Epidermal melanocyte (primary cell): ENCODE measurements at regions not wholly inside any gene's neighbourhood (a gene's known extent, or its start where the extent isn't known, plus 50 kb on each side); places are given as distances from the start of the nearest gene placed in this dataset.
"Not testable (repeated sequence)": the region's sequence is repeated elsewhere in the genome, so short reads cannot be mapped to it uniquely, and the experiment has no call there.

ENCODE experiments used
- DNase-seq: peaks from one replicate; pipeline ENCODE4 v3.0.0; 2011; ENCODE audit warnings: low spot score; ENCODE audit not compliant: insufficient read length

DNA sequence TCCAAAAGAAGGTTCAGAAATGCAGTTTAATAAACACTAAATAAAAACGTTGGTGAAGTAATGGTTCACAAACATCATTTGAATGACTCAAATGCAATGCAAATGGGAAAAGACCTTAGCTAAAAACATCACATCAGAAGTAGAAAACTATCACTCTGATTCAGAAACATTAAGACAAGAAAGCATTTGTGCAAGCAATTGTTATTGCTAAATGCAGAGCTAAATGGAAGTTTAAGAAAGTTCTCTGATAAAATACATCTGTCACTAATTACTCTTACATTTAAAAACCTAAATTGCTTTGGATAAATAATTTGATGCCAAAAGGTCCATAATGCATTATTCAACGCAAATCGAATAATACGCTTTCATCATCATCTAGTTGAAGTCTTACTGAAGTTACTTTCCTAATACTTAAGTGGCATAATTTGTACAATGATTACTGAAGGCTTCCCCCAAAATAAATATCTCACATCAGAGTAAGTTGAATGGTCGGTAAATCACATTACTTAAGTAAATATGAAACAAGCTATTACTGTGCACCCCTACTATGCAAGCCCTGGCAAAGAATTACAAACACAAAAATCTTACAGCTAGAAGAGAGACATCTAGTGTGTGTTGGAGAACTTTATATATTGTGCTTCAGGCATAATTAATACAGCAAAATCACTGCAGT is 105.7 kb upstream of the KCTD1 start:
- DNase-seq, result no peak

DNA sequence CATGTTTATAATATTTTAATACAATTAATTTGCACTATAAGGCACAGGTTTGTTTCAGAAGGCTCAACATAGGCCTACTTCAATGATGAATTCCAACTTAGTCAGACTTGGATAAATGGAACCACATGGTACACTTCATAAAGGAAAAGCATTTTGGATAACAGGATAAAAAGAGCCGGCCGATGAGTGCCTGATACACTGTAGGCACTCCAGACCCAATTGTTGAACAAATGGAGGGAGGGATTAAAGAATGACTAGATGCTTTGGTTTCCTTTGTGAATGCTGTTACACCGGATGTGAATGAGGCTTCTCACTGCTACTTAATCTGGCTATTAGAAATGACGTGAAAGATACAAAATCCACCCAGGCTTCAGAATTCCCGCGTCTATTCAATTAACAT is 104.1 kb upstream of the KCTD1 start:
- no peak for DNase-seq

DNA sequence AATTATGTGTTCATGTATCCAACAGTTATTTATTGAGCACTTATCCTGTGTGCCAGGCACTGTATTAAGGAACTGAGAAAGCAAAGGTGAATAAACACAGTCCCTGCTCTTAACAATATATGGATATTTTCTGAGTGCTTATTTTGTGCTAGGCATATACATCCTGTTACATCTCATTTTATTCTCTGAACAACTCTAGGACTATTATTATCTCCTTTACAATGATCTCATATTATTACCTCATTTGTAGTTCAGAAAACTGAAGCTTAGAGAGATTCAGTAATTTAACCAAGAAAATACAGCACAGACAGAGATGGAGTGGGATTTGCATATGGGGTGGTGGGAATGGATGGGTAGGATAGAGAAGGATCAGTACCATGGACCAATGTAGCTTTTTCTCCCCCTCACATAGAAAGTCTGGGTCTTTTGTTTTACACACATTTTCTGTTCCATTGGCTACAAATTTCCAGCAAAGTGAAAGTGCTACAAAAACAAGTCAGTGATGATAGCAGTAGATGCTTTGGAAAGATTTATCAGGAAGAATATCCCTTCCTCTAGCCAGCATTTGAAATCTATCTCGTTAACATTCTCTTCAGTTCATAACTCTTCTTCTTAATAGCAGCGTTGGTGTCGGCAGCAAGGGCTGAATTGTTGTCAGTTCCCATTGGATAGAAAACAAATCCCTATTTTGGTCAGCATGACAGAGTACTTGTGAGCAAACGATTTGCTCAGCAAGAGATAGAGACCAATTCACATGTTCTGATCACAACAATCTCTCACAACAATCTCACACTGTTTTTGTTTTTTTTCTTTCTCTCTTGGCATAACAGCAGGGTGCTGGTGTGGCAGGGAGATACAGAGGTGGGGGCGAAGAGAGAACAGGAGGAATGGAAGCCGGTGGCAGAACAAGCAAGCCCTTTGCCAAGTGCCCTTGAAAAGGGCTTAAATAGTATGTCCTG is 102.2 kb upstream of the KCTD1 start:
- DNase-seq, result no peak

DNA sequence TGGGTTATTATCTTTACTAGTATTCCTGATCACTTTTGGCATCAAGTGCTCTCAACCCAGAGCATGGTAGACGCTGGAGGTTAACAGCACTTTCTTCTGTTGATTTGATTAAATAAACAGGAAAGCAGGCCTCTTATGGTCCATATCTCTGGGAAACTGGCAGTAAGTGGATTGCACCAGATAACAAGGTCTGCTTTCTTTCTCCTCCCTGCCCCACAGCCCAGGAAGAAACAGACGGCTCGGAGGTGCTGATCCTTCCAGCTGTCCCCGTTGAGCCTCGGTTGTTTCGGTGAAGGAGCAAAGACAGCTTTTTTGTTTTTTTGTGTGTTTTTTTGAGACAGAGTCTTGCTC is 100.8 kb upstream of the KCTD1 start:
- DNase-seq, result no peak

DNA sequence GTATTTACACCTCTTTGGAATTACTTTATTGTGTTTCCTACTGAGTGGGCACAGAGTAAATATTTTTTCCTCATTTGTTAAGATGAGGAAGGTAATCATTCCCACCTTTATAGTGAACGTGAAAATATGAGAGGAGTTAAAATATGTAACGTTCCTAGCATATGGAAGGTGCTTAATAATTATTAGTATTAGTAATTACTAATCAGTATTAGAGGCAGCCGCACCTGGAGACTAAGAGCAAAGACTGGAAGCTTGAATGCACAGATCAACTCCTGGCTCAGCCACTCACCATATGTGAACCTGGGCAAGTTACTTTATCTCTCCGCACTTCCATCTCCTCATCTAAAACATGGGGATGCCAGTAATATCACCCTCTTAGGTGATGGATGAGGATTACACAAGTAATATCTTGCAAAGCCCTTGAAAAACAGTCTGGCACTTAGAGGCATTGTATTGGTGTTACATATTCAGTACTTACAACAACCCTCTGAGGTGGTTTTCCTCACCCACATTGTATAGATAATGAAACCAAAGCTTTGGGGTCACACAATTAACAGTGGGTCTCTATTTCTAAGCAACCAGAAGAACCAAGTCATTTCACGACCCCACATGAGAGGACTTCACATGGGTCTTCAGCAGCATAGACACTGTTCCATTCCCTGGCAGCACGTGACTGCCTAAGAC is 100.3 kb upstream of the KCTD1 start:
- DNase-seq, result no peak

DNA sequence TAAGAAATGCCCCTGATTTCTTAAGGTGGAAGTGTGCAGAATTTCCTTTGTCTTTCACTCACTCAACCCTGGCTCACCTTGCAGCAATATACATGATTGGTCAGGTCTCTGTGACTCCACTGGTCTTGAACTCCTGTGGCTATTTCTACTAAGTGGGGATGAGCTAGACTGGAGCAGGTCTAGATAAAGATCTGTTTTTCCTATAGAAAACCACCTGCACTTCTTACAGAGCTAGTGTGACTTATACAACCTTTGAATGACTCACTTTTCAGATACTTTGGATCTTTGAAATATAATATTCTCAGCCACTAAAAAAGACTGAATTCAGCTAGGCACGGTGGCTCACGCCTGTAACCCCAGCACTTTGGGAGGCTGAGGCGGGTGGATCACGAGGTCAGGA is 98.5 kb upstream of the KCTD1 start:
- no peak for DNase-seq

DNA sequence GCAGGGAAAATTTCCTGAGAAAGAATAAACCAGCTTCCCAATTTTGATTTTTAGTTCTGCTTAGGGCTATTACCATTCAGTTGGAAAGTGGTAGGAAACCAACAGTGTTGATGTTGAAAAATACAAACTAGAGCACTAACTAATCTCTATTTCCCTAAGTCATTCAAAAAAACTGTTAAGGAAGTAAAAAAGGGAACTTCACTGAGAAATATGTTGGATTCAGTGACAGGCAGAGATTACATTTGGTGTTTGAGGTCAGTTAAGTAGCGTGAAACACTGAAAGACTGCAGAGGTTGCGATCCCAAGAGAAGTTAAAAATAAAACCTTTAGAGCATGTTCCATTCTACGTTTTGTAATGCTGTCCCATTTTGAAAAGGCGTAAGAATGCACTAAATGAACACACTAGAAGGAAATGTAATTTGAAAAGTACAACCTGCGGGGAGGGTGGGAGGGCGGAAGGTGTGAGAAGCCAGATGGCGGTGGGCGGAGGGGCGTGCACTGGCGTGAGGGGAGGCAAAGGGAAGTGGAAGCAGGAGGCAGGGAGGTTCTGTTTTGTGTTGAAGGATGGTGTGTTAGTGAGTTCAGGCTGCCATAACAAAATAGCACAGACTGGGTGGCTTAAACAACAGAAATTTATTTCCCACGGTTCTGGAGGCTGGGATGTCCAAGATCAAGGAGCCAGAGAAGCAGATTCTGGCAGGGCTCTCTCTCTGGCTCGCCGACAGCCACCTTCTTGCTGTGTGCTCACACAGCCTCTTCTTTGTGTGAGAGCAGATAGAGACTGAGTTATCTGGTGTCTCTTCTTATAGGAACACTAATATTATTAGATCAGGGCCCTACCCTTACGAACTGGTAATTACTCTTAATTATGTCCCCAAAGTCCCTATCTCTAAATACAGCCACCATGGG is 94.3 kb upstream of the KCTD1 start:
- DNase-seq, result no peak

DNA sequence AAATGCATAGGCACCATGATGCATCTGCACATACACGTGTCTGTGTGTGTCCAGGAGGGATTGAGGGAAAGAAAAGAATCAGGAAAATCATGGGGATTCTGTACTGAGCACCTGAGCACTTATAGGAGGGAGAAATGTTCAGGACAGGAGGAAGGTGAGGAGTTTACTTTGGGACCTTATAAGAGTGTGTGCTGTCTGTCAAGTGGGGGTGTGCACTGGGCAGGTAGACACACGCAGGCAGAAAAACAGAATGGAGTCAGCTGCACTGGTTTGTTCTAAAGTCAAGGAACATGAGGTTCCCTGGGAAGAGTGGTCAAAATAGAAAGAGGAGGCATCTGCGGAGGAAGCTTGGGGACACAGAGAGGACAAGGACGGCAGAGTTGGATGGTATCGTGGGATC is 92.2 kb upstream of the KCTD1 start:
- no peak for DNase-seq

DNA sequence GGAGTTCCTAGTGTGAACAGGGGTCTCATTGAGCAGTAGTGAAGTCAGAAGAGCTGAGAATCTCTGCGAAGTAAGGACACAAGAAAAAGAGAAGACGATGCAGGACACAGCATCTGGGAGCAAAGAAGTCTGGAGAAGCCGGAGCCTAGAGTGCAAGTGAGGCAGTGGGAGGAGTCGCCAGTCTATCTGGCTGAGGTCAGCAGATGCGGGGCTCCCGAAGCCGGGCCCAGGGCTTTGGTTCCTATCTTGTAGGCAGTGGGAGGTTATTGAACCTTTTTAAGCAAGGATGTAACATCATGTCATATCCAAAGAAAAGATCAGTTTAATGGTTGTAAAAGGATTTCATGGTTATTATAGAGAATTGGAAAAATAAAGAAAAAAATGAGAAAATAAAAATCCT is 90.8 kb upstream of the KCTD1 start:
- DNase-seq, result no peak

DNA sequence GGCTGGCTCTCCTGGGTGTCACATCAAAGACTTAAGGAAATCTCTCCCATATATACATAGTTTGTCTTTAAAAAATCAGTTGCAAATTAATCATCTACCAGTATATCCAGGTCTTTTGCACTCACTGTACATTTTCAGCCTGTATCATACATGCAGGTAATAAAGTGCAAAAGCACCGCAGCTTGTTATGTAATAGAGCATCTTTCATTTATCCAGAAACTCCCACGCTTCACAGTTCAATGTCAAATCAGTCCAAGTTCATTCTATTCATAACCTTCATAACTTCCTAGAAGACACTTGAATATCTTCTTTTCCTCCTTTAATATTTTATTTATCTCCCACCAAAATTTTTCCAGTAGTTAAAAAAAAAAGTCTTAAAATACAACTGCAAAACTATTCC is 89.6 kb upstream of the KCTD1 start:
- no peak for DNase-seq

DNA sequence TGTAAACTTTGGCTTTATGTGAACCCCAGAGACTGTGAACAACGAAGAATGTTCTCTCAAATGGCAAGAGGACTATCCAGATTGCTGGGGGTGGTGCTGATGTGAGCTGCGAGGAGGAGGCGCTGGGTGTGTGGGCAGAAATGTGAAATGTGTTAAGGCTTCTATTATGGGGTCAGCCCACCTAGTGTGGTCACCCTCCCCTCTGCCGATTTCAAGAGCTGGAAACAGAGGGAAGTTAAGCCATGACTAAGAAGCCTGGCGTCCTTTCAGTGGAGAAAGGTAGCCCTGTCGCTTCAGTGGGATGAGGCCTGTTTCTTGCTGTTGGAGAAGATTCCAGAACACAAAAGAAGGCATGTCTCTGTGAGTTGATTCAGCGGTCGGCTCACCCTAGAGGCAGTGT is 89.0 kb upstream of the KCTD1 start:
- DNase-seq, result no peak

DNA sequence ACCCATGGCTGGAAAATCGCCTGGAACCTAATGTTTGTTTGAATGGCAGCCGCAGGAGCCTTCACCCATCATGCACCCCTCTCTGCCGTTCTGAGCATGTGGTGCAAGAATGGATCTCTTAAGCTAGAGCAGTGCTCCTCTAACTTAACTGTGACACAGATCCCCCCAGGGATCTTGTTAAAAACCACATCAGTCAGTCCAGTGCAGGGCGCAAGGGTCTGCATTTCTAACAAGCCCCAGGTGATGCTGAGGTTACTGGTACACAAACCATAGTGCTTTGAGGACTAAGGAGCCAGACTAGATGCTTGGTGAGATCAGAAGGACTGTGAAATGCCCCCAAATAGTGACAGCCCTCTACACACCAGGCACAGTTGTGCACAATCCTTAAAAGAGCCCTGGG is 87.1 kb upstream of the KCTD1 start:
- DNase-seq, result no peak

DNA sequence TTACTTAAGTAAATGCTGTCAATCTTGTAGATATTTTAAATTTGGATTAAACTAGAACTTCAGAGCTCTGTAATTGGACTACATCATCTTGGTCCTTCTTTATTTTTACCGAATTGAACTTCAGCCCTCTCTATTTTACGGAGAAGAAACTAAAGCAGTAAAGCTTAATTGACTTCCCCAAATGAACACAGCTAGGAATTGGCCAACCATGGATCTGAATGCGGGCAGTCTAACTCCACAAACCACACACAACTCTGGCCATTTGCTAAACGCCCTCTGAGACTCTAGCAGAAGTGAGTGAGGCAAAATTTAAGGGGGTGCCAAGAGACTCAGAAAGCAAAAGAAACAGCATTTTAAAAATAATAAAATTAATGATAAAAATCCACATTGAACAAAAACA is 86.3 kb upstream of the KCTD1 start:
- no peak for DNase-seq

DNA sequence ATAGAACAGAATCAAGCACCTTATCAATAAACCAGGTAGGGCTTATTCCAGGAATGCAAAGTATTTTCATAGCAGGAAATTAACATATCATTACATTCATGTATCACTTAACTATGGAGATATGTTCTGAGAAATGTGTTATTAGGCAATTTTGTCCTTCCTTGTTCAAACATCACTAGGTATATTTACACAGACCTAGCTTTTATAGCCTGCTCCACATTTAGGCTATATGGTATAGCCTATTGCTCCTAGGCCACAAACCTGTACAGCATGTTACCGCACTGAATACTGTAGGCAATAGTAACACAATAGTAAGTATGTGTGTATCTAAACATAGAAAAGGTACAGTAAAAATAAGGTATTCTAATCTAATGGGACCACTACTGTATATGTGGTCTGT is 82.8 kb upstream of the KCTD1 start:
- DNase-seq, result no peak

DNA sequence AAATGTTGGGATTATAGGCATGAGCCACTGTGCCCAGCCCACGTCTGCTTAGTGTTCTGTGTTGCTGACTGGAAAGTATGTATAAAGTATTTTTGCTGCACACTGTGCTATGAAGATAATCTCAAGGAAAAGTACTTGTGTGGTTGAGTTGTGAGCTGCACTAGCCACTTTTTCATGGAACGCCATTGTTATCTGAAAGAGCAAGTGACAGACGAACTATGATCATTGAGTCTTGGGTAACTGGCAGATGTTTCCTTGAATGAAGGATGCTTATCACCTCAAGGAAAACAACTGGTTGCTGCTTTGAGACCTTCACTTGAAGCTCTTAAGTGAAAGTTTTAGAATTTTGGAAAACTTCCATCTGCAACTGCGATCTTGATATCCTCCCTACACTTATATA is 82.2 kb upstream of the KCTD1 start:
- DNase-seq, result no peak

DNA sequence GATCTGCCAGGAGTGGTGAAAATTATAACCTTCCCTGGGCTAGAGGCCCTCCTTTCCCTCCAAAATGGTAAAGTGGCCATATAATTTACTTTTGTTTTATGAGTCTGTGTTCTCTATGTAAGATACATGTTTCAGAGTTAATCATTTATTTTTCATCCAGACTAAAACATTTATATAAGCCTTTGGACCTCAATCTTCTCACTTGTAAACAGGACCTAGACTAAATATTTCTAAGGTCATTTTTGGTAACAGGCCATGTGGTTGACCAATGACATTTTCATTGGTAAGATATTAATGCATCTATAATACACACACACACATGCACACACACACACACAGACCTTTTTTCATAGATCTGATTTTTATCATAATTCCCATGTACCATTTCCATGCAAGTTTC is 79.7 kb upstream of the KCTD1 start:
- DNase-seq, result no peak

DNA sequence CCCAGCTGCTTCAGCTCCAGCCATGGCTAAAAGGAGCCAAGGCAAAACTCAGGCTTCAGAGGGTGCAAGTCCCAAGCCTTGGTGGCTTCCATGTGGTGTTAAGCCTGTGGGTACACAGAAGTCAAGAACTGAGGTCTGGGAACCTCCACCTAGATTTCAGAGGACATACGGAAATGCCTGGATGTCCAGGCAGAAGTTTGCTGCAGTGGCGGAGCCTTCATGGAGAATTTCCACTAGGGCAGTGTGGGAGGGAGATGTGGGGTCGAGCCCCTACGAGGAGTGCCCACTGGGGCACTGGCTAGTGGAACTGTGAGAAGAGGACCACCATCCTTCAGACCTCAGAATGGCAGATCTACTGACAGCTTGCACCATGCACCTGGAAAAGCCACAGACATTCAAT is 76.1 kb upstream of the KCTD1 start:
- no peak for DNase-seq

DNA sequence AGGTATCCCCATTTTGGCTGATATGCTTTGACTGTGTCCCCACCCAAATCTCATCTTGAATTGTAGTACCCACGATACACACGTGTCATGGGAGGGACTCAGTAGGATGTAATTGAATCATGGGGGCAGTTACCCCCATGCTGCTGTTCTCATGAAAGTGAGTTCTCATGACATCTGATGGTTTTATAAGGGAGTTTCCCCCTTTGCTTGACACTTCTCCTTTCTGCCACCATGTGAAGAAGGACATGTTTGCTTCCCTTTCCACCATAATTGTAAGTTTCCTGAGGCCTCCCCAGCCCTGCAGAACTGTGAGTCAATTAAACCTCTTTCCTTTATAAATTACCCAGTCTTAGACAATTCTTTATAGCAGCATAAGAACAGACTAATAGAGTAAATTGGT is 75.0 kb upstream of the KCTD1 start:
- not testable (repeated sequence) for DNase-seq

DNA sequence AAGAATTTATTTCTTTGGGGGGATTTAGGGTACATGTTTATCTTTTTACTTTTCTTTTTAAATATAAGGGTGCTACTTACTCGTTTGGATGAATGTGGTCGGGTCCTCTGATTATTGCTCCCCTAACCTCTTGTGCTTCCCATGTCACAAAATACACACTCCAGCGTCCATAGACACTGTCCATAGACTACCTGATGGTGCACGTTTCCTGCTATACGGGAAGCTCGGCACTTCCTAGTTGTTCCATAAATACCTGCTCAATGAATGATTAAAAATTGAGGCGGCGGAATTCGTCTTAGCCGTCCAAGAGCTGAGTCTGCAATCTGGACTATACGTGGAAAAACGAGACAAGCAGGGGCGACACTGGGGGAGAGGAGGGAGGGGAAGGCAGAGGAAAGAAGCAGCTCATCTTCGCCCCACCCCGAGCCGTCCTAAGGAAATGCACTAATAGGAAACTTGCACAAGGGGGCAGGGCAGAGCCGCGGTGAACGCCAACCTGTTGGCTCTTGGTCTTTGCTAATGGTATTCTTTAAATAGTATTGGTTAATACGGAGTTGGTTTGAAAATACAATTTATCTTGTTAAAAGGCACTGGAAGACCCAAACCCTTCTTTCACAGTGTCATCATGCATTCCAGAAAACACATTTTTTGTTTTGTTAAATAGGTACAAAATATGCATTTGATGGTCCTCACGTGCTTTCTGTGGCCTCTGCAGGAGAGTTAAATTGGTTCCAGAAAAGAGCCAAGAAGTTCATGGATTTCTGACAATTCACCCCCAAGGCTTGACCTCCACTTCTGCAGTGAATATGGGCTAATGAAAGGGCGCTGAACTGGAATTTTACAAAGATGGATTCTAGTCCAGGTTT is 73.0 kb upstream of the KCTD1 start:
- DNase-seq, result no peak

DNA sequence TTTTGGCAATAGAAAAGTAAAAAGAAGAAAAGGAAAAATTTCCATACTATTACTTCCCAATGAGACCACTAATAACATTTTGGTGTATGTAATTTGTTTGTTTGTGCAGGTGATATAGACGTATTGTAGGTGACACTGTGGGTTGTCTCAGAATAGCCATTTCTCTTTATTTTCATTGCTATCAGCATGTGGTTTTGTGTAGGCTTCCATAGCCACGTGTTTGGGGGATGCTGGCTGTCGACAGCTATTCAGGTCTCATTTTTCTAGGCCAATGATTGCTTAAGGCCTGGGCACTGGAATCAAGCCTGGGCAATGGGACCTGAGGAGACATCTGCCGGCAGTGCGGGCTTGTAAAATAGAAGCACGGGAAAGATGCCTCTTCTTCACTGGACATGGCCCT is 71.0 kb upstream of the KCTD1 start:
- no peak for DNase-seq
